Kidney epithelial cell (primary cell): ENCODE measurements at regions not wholly inside any gene's neighbourhood (a gene's known extent, or its start where the extent isn't known, plus 50 kb on each side); places are given as distances from the start of the nearest gene placed in this dataset.

Source experiments
- DNase-seq: peaks from one replicate; pipeline ENCODE4 v3.0.0-alpha.2; 2010; ENCODE audit warnings: low read depth
- H3K27me3 ChIP-seq: 2 replicates; pipeline ENCODE4 v1.6.0; 2011; ENCODE audit warnings: low read length; ENCODE audit not compliant: control insufficient read depth, insufficient read depth
- H3K36me3 ChIP-seq: 2 replicates; pipeline ENCODE4 v1.5.1; 2011; ENCODE audit warnings: low read length; ENCODE audit not compliant: control insufficient read depth, insufficient read depth
- H3K4me3 ChIP-seq: 2 replicates; pipeline ENCODE4 v1.5.1; 2011; ENCODE audit warnings: low read depth, mild to moderate bottlenecking, control low read depth, low read length
- CTCF ChIP-seq: IDR thresholded peaks from 2 replicates; pipeline ENCODE4 v1.5.1; 2011; ENCODE audit warnings: mild to moderate bottlenecking, moderate library complexity, low read length, control low read depth, inconsistent platforms; ENCODE audit not compliant: insufficient read depth, poor library complexity, severe bottlenecking

- Histone ChIP-seq H3K27me3 (no peaks in the 10 kb centered on the region), H3K36me3 (no peaks in the 10 kb centered on the region), H3K4me3 (no peak overlapping the region)
- no peak for DNase-seq
- no peak for TF ChIP-seq CTCF
These were observed 210.6 kb downstream of the DACT1 start for GRCh38 chr14:58848365-58848764.

- Histone ChIP-seq H3K36me3 (no peaks in the 10 kb centered on the region), H3K4me3 (no peak overlapping the region), H3K27me3 (no peaks in the 10 kb centered on the region)
- TF ChIP-seq CTCF: no peak
- no peak for DNase-seq
These were observed 211.8 kb downstream of the DACT1 start for GRCh38 chr14:58849601-58850000.

GRCh38 chr14:58850011-58850410 is 212.2 kb downstream of the DACT1 start:
- no peak for DNase-seq
- Histone ChIP-seq H3K27me3 (no peaks in the 10 kb centered on the region), H3K4me3 (no peak overlapping the region), H3K36me3 (no peaks in the 10 kb centered on the region)
- TF ChIP-seq CTCF: no peak

- DNase-seq: no peak
- H3K36me3 ChIP-seq: no peaks in the 10 kb centered on the region
- TF ChIP-seq CTCF: no peak
- no peaks in the 10 kb centered on the region for H3K27me3 ChIP-seq
- H3K4me3 ChIP-seq: no peak overlapping the region
These were observed 223.8 kb downstream of the DACT1 start for GRCh38 chr14:58861586-58861985.

GRCh38 chr14:58862416-58863160 is 224.8 kb downstream of the DACT1 start:
- DNase-seq: no peak
- no peaks in the 10 kb centered on the region for H3K36me3 ChIP-seq
- no peak overlapping the region for H3K4me3 ChIP-seq
- no peaks in the 10 kb centered on the region for H3K27me3 ChIP-seq
- no peak for TF ChIP-seq CTCF
